GM19468 (cell line): ENCODE measurements at regions not wholly inside any gene's neighbourhood (a gene's known extent, or its start where the extent isn't known, plus 50 kb on each side); places are given as distances from the start of the nearest gene placed in this dataset.

Experiments used
- ATAC-seq: cut with Tn5 transposase; IDR thresholded peaks from one replicate; pipeline ENCODE4 v1.9.1; 2021; ENCODE audit warnings: mild to moderate bottlenecking, moderate library complexity, moderate number of reproducible peaks; ENCODE audit not compliant: unreplicated experiment; ENCODE audit errors: extremely low read depth

- no peak for ATAC-seq
Observed at GRCh38 chr4:160981083-160981482, 1182.7 kb downstream of the FSTL5 start.

GRCh38 chr4:160983035-160983434 is 1180.8 kb downstream of the FSTL5 start:
- ATAC-seq: no peak

- ATAC-seq: no peak
Observed at GRCh38 chr4:161002386-161002785, 1161.4 kb downstream of the FSTL5 start.

- ATAC-seq: no peak
Observed at GRCh38 chr4:161003418-161004057, 1160.3 kb downstream of the FSTL5 start.

GRCh38 chr4:161005746-161006145 is 1158.1 kb downstream of the FSTL5 start:
- no peak for ATAC-seq

- no peak for ATAC-seq
Observed at GRCh38 chr4:161008527-161008926, 1155.3 kb downstream of the FSTL5 start.

- ATAC-seq: no peak
Observed at GRCh38 chr4:161010227-161010626, 1153.6 kb downstream of the FSTL5 start.
